Testis (tissue), 2 donors: ENCODE measurements at regions not wholly inside any gene's neighbourhood (a gene's known extent, or its start where the extent isn't known, plus 50 kb on each side); places are given as distances from the start of the nearest gene placed in this dataset.

Source experiments
- CTCF ChIP-seq, 3 experiments: fragments of 450-650 bp in 2 of 3; fragments of 200-600 bp in 1 of 3; sonication (generic) in 1 of 3; IDR thresholded peaks; one replicate each; pipeline ENCODE4 v1.5.1; 2016 to 2019; ENCODE audit warnings: antibody characterized with exemption in 3 of 3, mild to moderate bottlenecking in 2 of 3, moderate library complexity in 1 of 3
- POLR2A ChIP-seq: fragments of 450-650 bp; IDR thresholded peaks from one replicate; pipeline ENCODE4 v1.6.1; 2017; ENCODE audit warnings: antibody characterized with exemption, mild to moderate bottlenecking, moderate library complexity

- TF ChIP-seq CTCF (IDR thresholded peaks at IDR 0.05) (no peak), POLR2A (no peak)
Measured at GRCh38 chr1:229905652-229906051, 161.4 kb upstream of the GALNT2 start.
